Neural cell (in vitro differentiated cells): ENCODE measurements at regions not wholly inside any gene's neighbourhood (a gene's known extent, or its start where the extent isn't known, plus 50 kb on each side); places are given as distances from the start of the nearest gene placed in this dataset.
"Not testable (repeated sequence)": the region's sequence is repeated elsewhere in the genome, so short reads cannot be mapped to it uniquely, and the experiment has no call there.

ENCODE experiments used
- H2AFZ ChIP-seq: fragments of 200-600, 300-800 bp; sonication (generic), shearing (Covaris generic); 2 replicates; pipeline ENCODE4 v1.6.0; 2014; ENCODE audit warnings: low read depth, mild to moderate bottlenecking, antibody characterized with exemption, low read length, moderate library complexity
- H3F3A ChIP-seq: fragments of 200-600 bp; shearing (Covaris generic); 2 replicates; pipeline ENCODE4 v1.6.1; 2016; ENCODE audit warnings: mild to moderate bottlenecking, moderate library complexity, mixed read lengths, antibody characterized with exemption, low read length; ENCODE audit not compliant: insufficient read depth, poor library complexity, severe bottlenecking
- H3K27ac ChIP-seq: fragments of 200-600, 300-800 bp; sonication (generic), shearing (Covaris generic); 2 replicates; pipeline ENCODE4 v1.5.1; 2014; ENCODE audit warnings: mild to moderate bottlenecking, low read length, moderate library complexity
- H3K27me3 ChIP-seq: fragments of 300-800, 200-600 bp; sonication (generic), shearing (Covaris generic); 2 replicates; pipeline ENCODE4 v1.6.0; 2014; ENCODE audit warnings: mild to moderate bottlenecking, low read depth, low read length, moderate library complexity; ENCODE audit not compliant: insufficient read depth
- H3K36me3 ChIP-seq: fragments of 300-800, 200-600 bp; sonication (generic), shearing (Covaris generic); 2 replicates; pipeline ENCODE4 v1.5.1; 2014; ENCODE audit warnings: mild to moderate bottlenecking, antibody characterized with exemption, low read length, moderate library complexity; ENCODE audit not compliant: insufficient read depth
- H3K4me2 ChIP-seq: fragments of 300-800, 200-600 bp; sonication (generic), shearing (Covaris generic); 2 replicates; pipeline ENCODE4 v1.6.0; 2014; ENCODE audit warnings: mild to moderate bottlenecking, low read length
- H3K4me3 ChIP-seq: fragments of 300-800, 200-600 bp; sonication (generic), shearing (Covaris generic); 2 replicates; pipeline ENCODE4 v1.5.1; 2014; ENCODE audit warnings: mild to moderate bottlenecking, low read length, moderate library complexity
- H3K79me2 ChIP-seq: fragments of 200-600 bp; shearing (Covaris generic); replicated peaks from 2 replicates; pipeline ENCODE4 v1.6.0; 2014; ENCODE audit warnings: mild to moderate bottlenecking, low read length, moderate library complexity; ENCODE audit not compliant: insufficient read depth
- H3K9ac ChIP-seq: fragments of 300-800, 200-600 bp; sonication (generic), shearing (Covaris generic); 2 replicates; pipeline ENCODE4 v1.6.1; 2016; ENCODE audit warnings: mild to moderate bottlenecking, low read length, mixed read lengths
- H3K9me2 ChIP-seq: fragments of 200-600 bp; shearing (Covaris generic); 2 replicates; pipeline ENCODE4 v1.6.1; 2016; ENCODE audit warnings: mild to moderate bottlenecking, low read length, mixed read lengths; ENCODE audit not compliant: insufficient read depth
- H3K9me3 ChIP-seq: fragments of 200-600, 300-800 bp; sonication (generic), shearing (Covaris generic); 2 replicates; pipeline ENCODE4 v1.6.1; 2016; ENCODE audit warnings: mild to moderate bottlenecking, mixed run types, low read length, moderate library complexity, mixed read lengths
- H4K20me1 ChIP-seq: fragments of 200-600 bp; shearing (Covaris generic); 2 replicates; pipeline ENCODE4 v1.6.1; 2016; ENCODE audit warnings: mild to moderate bottlenecking, mixed run types; ENCODE audit not compliant: insufficient read depth
- EP300 ChIP-seq: fragments of 450-650 bp; conservative IDR thresholded peaks from 2 replicates; pipeline ENCODE4 v1.6.1; 2014; ENCODE audit warnings: antibody characterized with exemption, mild to moderate bottlenecking, moderate library complexity; ENCODE audit not compliant: poor library complexity, severe bottlenecking
- EZH2 ChIP-seq: fragments of 200-600, 300-800 bp; shearing (Covaris generic), sonication (generic); IDR thresholded peaks from 2 replicates; pipeline ENCODE4 v1.6.1; 2014; ENCODE audit warnings: antibody characterized with exemption, low read length, borderline replicate concordance, mild to moderate bottlenecking; ENCODE audit not compliant: insufficient read depth, poor library complexity, severe bottlenecking
- MXI1 ChIP-seq: fragments of 450-650 bp; conservative IDR thresholded peaks from 2 replicates; pipeline ENCODE4 v1.6.1; 2014; ENCODE audit warnings: antibody characterized with exemption, mild to moderate bottlenecking; ENCODE audit not compliant: poor library complexity, severe bottlenecking
- POLR2AphosphoS5 ChIP-seq: IDR thresholded peaks from 2 replicates; pipeline ENCODE4 v1.6.1; 2012
- REST ChIP-seq: IDR thresholded peaks from 2 replicates; pipeline ENCODE4 v1.6.1; 2012; ENCODE audit warnings: borderline replicate concordance
- SMC3 ChIP-seq: fragments of 450-650 bp; conservative IDR thresholded peaks from 2 replicates; pipeline ENCODE4 v1.6.1; 2014; ENCODE audit warnings: antibody characterized with exemption, mild to moderate bottlenecking, moderate library complexity; ENCODE audit not compliant: poor library complexity
- TAF1 ChIP-seq: IDR thresholded peaks from 2 replicates; pipeline ENCODE4 v1.6.1; 2012; ENCODE audit warnings: low read depth
- TF ChIP-seq, protein P1 (sequence below): fragments of 450-650 bp; IDR thresholded peaks from 2 replicates; pipeline ENCODE4 v1.5.1; 2014; ENCODE audit warnings: antibody characterized with exemption, mild to moderate bottlenecking, moderate library complexity; ENCODE audit not compliant: poor library complexity, severe bottlenecking

DNA sequence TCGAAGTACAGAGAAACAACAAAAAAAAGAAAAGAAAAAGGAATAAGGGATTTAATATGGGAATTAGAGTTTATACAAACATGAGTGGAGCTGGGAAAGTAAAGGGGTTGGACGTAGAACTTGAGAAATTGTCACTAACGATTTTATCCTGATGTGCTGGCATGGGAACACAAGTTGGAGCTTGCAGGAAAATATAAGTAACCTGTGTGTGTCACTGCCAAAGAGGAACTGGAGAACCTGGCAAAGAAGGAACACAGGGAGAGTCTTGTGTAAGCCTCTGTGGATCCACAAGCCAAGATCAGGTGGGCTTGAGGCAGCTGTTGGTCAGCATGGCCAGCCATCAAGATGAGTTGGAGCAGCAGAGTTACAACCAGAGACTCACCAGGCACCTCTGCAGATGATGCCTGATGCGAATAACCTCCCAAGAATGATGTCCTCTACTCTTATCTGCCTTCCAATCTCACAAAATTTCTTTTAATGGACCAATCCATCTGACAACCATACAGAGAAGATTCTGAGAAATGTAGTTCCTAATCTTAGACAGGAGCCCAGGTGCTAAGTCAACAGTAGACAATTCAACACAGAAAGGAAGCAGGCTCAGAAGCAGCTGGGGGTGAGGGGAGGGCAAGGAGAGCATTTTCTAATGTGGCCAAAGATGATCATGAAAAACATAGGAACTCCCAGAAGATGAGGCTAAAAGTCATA, 77.0 kb upstream of the SPOPL start:
- Histone ChIP-seq H3K36me3 (no peaks in the 10 kb centered on the region), H4K20me1 (no peaks in the 10 kb centered on the region), H3K9ac (no peak overlapping the region), H2AFZ (no peak overlapping the region), H3K9me3 (no peaks in the 10 kb centered on the region), H3K79me2 (no peaks in the 10 kb centered on the region), H3K27me3 (no peaks in the 10 kb centered on the region), H3K4me3 (no peak overlapping the region), H3F3A (no peaks in the 10 kb centered on the region), H3K9me2 (no peaks in the 10 kb centered on the region), H3K4me2 (no peak overlapping the region), H3K27ac (no peak overlapping the region)
- TF ChIP-seq TAF1 (no peak), POLR2AphosphoS5 (no peak), EZH2 (no peak), MXI1 (no peak), EP300 (no peak), REST (no peak), SMC3 (no peak)
- TF ChIP-seq, protein P1, sequence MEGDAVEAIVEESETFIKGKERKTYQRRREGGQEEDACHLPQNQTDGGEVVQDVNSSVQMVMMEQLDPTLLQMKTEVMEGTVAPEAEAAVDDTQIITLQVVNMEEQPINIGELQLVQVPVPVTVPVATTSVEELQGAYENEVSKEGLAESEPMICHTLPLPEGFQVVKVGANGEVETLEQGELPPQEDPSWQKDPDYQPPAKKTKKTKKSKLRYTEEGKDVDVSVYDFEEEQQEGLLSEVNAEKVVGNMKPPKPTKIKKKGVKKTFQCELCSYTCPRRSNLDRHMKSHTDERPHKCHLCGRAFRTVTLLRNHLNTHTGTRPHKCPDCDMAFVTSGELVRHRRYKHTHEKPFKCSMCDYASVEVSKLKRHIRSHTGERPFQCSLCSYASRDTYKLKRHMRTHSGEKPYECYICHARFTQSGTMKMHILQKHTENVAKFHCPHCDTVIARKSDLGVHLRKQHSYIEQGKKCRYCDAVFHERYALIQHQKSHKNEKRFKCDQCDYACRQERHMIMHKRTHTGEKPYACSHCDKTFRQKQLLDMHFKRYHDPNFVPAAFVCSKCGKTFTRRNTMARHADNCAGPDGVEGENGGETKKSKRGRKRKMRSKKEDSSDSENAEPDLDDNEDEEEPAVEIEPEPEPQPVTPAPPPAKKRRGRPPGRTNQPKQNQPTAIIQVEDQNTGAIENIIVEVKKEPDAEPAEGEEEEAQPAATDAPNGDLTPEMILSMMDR, result no peak

- not testable (repeated sequence) for H3K27me3 ChIP-seq, H3K4me2 ChIP-seq, H2AFZ ChIP-seq, H4K20me1 ChIP-seq, H3K9ac ChIP-seq, H3K9me3 ChIP-seq, H3K79me2 ChIP-seq, H3K4me3 ChIP-seq, H3K36me3 ChIP-seq, H3F3A ChIP-seq, H3K9me2 ChIP-seq, H3K27ac ChIP-seq
Observed at GRCh38 chr2:138426116-138426515, 75.5 kb upstream of the SPOPL start.
